ENCODE measurements at regions not wholly inside any gene's neighbourhood (a gene's known extent, or its start where the extent isn't known, plus 50 kb on each side); places are given as distances from the start of the nearest gene placed in this dataset.

GRCh38 chr18:70634576-70635147 lies 345.8 kb downstream of the SOCS6 start:
- TF ChIP-seq SOX6 (IDR thresholded peaks at IDR 0.05): no peak
- TF ChIP-seq SOX6 (CRISPR knock-in tag; IDR thresholded peaks at IDR 0.05): no peak
- TF ChIP-seq FIP1L1 (IDR thresholded peaks at IDR 0.05; ENCODE audit: borderline replicate concordance, insufficient read depth, low read depth, low read length): no peak
- no peak for TF ChIP-seq AFF4 (CRISPR knock-in tag; IDR thresholded peaks at IDR 0.05)
- no peak for TF ChIP-seq ARID5B (CRISPR knock-in tag; IDR thresholded peaks at IDR 0.05)
- TF ChIP-seq JUND (CRISPR knock-in tag; IDR thresholded peaks at IDR 0.05): no peak
- no peak for TF ChIP-seq KLF16 (CRISPR knock-in tag; IDR thresholded peaks at IDR 0.05)
- TF ChIP-seq ZSCAN22 (CRISPR knock-in tag; IDR thresholded peaks at IDR 0.05): no peak

Measured in HepG2 (cell line).